AG09309 (cell line): ENCODE measurements at regions not wholly inside any gene's neighbourhood (a gene's known extent, or its start where the extent isn't known, plus 50 kb on each side); places are given as distances from the start of the nearest gene placed in this dataset.
"Not testable (repeated sequence)": the region's sequence is repeated elsewhere in the genome, so short reads cannot be mapped to it uniquely, and the experiment has no call there.

Source experiments
- DNase-seq: peaks from one replicate; pipeline ENCODE4 v3.0.0-alpha.2; 2010; ENCODE audit warnings: low read depth
- H3K4me3 ChIP-seq: 2 replicates; pipeline ENCODE4 v1.5.1; 2011; ENCODE audit warnings: mild to moderate bottlenecking, low read depth, low read length, moderate library complexity; ENCODE audit not compliant: control insufficient read depth
- CTCF ChIP-seq: IDR thresholded peaks from 2 replicates; pipeline ENCODE4 v1.5.1; 2011; ENCODE audit warnings: mild to moderate bottlenecking, low read depth, low read length, inconsistent platforms; ENCODE audit not compliant: insufficient read depth, control insufficient read depth; ENCODE audit errors: missing control alignments

DNA sequence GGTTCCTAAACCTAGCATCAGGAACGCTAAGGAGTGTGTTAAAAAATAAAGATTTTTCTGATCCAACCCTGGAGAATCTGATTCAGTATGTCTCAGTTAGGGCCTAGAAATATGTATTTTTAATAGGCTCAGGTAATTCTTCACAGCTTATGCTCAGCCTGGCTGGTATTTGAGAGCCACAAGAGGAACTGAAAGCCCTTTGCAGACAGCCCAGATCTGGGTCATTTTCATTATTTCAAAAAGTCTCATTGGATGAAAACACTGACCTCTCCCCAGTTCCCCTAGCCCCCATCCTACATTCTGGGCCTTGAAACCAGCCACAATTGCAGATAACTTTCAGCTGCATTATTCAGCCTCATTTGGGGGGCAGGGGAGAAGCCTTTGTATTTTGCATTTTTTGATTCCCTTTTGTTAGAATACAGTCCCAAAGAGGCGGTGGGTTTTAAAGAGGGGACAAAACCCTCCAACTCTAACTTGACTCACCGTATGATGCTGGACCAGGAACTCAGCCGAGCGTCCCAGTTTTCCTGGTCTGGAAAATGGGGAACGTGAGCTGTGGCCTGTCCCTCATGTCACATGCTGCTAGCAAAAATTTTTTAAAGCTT lies 66.0 kb upstream of the LARGE1 start:
- no peak for DNase-seq
- no peak overlapping the region for H3K4me3 ChIP-seq
- TF ChIP-seq CTCF = no peak

GRCh38 chr22:33986954-33987353 lies 66.7 kb upstream of the LARGE1 start:
- H3K4me3 ChIP-seq = no peak overlapping the region
- no peak for TF ChIP-seq CTCF

GRCh38 chr22:33989263-33989662 lies 69.0 kb upstream of the LARGE1 start:
- DNase-seq, H3K4me3 ChIP-seq: not testable (repeated sequence)

More at GRCh38 chr22:33986954-33987353, 66.7 kb upstream of the LARGE1 start:
- no peak for DNase-seq

DNA sequence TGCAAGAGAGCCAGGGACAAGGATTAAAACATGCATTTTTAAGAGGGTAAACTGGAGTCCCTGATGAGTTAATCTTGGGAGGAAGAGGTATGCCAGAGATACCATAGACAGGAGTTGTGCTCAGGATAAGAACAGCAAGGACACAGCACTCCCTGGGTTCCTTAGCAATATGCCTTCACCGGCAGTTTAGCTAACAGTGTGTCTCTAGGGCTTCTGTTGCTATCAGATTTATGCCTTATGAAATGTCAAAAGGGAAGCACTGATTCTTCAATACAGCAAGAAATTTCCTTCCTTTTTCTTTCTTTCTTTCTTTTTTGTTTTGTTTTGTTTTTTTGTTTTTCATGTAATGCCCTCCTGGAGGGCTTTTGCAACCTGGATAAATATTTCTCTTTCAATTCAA lies 71.3 kb upstream of the LARGE1 start:
- no peak for DNase-seq
- H3K4me3 ChIP-seq = no peak overlapping the region
- no peak for TF ChIP-seq CTCF

- H3K4me3 ChIP-seq = no peak overlapping the region
- DNase-seq = no peak
- TF ChIP-seq CTCF = no peak
These were observed 76.5 kb upstream of the LARGE1 start for GRCh38 chr22:33996824-33997223.

- no peak overlapping the region for H3K4me3 ChIP-seq
- TF ChIP-seq CTCF = no peak
- no peak for DNase-seq
These were observed 80.7 kb upstream of the LARGE1 start for GRCh38 chr22:34000879-34001526.

GRCh38 chr22:34001701-34002466 lies 81.6 kb upstream of the LARGE1 start:
- no peak for TF ChIP-seq CTCF
- DNase-seq = no peak
- H3K4me3 ChIP-seq = no peak overlapping the region
